ENCODE measurements at regions not wholly inside any gene's neighbourhood (a gene's known extent, or its start where the extent isn't known, plus 50 kb on each side); places are given as distances from the start of the nearest gene placed in this dataset.

DNA sequence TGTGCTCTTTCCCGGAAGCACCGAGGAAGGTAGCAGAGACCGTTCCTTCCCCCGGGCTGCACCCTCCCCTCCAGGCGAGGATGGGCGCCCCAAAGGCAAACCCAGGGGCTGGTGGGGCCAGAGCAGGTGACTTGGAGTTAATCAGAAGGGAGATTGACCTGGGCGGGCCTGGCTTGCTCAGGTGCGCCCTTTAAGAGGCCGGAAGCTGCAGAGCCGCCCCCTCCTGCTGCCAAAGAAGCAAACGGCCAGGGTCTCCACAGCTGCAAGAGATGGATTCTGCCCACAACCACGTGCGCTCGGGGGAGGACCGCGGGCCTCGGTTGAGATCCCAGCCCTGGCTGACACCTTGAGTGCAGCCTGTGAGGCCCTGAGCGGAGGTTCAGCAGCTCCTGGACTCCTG, 218.2 kb upstream of the NAALADL2 start:
- Histone ChIP-seq H3K36me3 (no peaks in the 10 kb centered on the region), H3K27me3 (no peaks in the 10 kb centered on the region), H3K27ac (no peak overlapping the region), H3K4me3 (no peak overlapping the region), H3K9me3 (no peaks in the 10 kb centered on the region), H3K4me1 (no peaks in the 10 kb centered on the region)
- WGBS, 2 donors = 82 to 86% methylated on average over 6 to 8 of the region's 18 CpGs
- no peak for DNase-seq
- intact Hi-C loops (cut with DNase I) = no loop called here
- TF ChIP-seq, protein P1, sequence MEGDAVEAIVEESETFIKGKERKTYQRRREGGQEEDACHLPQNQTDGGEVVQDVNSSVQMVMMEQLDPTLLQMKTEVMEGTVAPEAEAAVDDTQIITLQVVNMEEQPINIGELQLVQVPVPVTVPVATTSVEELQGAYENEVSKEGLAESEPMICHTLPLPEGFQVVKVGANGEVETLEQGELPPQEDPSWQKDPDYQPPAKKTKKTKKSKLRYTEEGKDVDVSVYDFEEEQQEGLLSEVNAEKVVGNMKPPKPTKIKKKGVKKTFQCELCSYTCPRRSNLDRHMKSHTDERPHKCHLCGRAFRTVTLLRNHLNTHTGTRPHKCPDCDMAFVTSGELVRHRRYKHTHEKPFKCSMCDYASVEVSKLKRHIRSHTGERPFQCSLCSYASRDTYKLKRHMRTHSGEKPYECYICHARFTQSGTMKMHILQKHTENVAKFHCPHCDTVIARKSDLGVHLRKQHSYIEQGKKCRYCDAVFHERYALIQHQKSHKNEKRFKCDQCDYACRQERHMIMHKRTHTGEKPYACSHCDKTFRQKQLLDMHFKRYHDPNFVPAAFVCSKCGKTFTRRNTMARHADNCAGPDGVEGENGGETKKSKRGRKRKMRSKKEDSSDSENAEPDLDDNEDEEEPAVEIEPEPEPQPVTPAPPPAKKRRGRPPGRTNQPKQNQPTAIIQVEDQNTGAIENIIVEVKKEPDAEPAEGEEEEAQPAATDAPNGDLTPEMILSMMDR (IDR thresholded peaks at IDR 0.05) = no peak
- no peak for TF ChIP-seq POLR2A (IDR thresholded peaks at IDR 0.05)

DNA sequence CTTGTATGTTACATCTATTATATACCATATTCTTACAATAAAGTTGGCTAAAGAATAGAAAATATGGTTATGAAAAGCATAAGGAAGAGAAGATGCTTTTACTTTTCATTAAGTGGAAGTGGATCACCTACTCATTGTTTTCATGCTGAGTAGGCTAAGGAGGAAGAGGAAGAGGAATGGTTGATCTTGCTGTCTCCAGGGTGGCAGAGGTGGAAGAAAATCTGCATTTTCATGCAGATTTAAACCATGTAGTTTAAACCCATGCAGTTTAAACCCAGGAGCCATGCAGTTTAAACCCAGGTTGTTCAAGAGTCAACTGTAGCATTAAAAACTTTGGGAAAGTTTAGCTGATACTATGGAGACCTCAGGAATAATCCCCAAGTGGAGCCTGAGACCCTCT, 214.8 kb upstream of the NAALADL2 start:
- no peak for DNase-seq
- H3K27ac ChIP-seq = no peak overlapping the region
- H3K36me3 ChIP-seq = no peaks in the 10 kb centered on the region
- no peaks in the 10 kb centered on the region for H3K9me3 ChIP-seq
- no peaks in the 10 kb centered on the region for H3K4me1 ChIP-seq
- H3K4me3 ChIP-seq = no peak overlapping the region
- TF ChIP-seq, protein P1 (IDR thresholded peaks at IDR 0.05) = no peak
- no peak for TF ChIP-seq POLR2A (IDR thresholded peaks at IDR 0.05)
- no peaks in the 10 kb centered on the region for H3K27me3 ChIP-seq
- intact Hi-C loops (cut with DNase I) = no loop called here

DNA sequence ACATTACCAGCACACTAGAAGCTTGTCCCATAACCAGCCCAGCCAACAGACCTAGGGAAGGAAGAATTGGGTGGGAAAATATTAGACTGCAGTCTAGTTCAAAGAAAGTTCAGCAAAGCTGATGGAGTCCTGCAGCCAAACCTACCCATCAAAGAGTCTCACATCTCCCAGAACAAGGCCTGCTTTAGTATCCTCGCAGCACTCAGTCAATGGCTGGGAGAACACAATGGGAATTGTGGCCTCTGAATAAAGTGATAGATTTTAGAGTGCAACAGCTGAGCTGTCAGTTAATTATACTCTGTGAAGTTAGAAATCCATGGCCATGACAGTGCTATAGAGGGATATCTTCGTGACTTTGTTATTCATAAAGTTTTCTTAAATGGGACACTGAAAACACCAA, 207.2 kb upstream of the NAALADL2 start:
- WGBS, 2 donors = 74 to 75% methylated on average over 2 of the region's 2 CpGs
- TF ChIP-seq, protein P1 (IDR thresholded peaks at IDR 0.05) = no peak
- no peak for TF ChIP-seq POLR2A (IDR thresholded peaks at IDR 0.05)
- intact Hi-C loops (cut with DNase I) = no loop called here

DNA sequence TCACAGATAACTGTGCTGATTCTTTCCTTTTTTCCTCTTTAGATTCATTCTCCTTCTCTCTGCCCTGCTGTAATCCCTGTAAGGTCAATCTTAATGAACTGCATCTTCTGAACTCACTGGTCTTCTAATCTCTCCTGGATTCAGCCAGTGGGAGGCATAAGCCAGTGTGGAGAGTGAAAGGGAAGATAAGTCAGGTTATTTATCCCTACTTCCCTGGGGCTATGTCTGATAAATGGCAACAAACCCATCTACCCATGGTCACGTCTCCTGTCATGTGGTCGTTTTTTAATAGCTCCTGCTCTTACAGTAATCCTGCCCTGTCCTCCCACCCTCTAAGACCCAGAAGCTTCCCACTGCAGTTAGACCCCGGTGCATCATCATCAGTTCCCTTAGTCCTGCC, 199.6 kb upstream of the NAALADL2 start:
- Histone ChIP-seq H3K9me3 (no peaks in the 10 kb centered on the region), H3K27me3 (no peaks in the 10 kb centered on the region), H3K27ac (no peak overlapping the region), H3K36me3 (no peaks in the 10 kb centered on the region), H3K4me1 (no peaks in the 10 kb centered on the region), H3K4me3 (no peak overlapping the region)
- DNase-seq = no peak
- intact Hi-C loops (cut with DNase I) = no loop called here
- 65 to 71% methylated on average over 3 of the region's 3 CpGs for WGBS, 2 donors
- TF ChIP-seq POLR2A (IDR thresholded peaks at IDR 0.05) = no peak
- TF ChIP-seq, protein P1 (IDR thresholded peaks at IDR 0.05) = no peak

More for the DNA sequence above, 207.2 kb upstream of the NAALADL2 start:
- Histone ChIP-seq H3K36me3 (no peaks in the 10 kb centered on the region), H3K27ac (no peak overlapping the region), H3K9me3 (no peaks in the 10 kb centered on the region), H3K4me1 (no peaks in the 10 kb centered on the region), H3K4me3 (no peak overlapping the region), H3K27me3 (no peaks in the 10 kb centered on the region)
- DNase-seq = no peak

DNA sequence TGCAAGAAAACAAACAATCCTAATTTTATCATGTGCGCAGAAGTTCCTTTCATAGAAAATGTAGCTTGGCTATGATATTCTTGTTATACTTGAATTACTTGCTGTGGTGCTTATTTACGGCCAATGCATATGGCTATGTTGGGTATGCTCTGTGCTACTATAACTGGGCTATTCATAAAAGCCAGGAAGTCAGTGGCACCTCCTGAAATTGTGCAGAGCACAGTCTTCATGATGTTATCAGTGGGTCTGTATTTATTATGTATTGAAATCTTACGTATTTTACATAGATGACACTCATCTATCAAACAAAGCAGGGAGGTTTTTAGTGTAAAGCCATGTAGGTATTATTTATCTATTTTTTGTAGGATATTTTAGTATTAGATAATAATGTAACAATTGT, 196.5 kb upstream of the NAALADL2 start:
- Histone ChIP-seq H3K27ac (no peak overlapping the region), H3K27me3 (no peaks in the 10 kb centered on the region), H3K36me3 (no peaks in the 10 kb centered on the region), H3K4me3 (no peak overlapping the region), H3K4me1 (no peaks in the 10 kb centered on the region), H3K9me3 (no peaks in the 10 kb centered on the region)
- DNase-seq = no peak
- intact Hi-C loops (cut with DNase I) = no loop called here
- WGBS, 2 donors = 91 to 93% methylated on average over 3 of the region's 3 CpGs
- TF ChIP-seq, protein P1 (IDR thresholded peaks at IDR 0.05) = no peak
- TF ChIP-seq POLR2A (IDR thresholded peaks at IDR 0.05) = no peak

All from esophagus squamous epithelium (tissue), 5 donors.